SK-N-MC (cell line): ENCODE measurements at regions not wholly inside any gene's neighbourhood (a gene's known extent, or its start where the extent isn't known, plus 50 kb on each side); places are given as distances from the start of the nearest gene placed in this dataset.

ENCODE experiments used
- EZH2 ChIP-seq: fragments of 200-600 bp; sonication (generic); IDR thresholded peaks from one replicate; pipeline ENCODE4 v1.6.1; 2017; ENCODE audit warnings: antibody characterized with exemption
- POLR2AphosphoS5 ChIP-seq: IDR thresholded peaks from 2 replicates; pipeline ENCODE4 v1.6.1; 2012; ENCODE audit warnings: mild to moderate bottlenecking, low read depth, low read length, borderline replicate concordance

DNA sequence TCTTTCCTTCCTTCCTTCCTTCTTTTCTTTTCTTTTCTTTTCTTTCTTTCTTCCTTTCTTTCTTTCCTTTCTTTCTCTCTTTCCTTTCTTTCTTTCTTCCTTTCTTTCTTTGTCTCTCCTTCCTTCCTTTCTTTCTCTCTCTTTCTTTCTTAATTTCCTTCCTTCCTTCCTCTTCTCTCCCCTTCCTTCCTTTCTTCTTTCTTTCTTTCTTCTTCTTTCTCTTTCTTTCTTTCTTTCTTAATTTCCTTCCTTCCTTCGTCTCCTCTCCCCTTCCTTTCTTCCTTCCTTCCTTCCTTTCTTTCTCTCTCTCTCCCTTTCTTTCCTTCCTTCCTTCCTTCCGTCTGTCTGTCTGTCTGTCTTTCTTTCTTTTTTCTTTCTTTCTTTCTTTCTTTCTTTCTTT lies 1446.5 kb upstream of the GOT2 start:
- TF ChIP-seq POLR2AphosphoS5 (no peak), EZH2 (no peak)
